ENCODE measurements at regions not wholly inside any gene's neighbourhood (a gene's known extent, or its start where the extent isn't known, plus 50 kb on each side); places are given as distances from the start of the nearest gene placed in this dataset.

- TF ChIP-seq POLR2AphosphoS5 (IDR thresholded peaks at IDR 0.05), result no peak
- no peak for TF ChIP-seq EP300 (IDR thresholded peaks at IDR 0.05; ENCODE audit: low read depth)
- Histone ChIP-seq H3K4me3 (no peak overlapping the region), H3K4me1 (peaks cover 0 to 10% (median 0%) of the 10 kb centered on the region in 4 donors), H3K27ac (peak overlapping the region; percentile 1 to 45 (median 16)), H3K36me3 (no peaks in the 10 kb centered on the region), H3K27me3 (no peaks in the 10 kb centered on the region), H3K9me3 (peaks cover 0 to 3% of the 10 kb centered on the region in 2 donors)
- in situ Hi-C loops (cut with MboI; ENCODE audit: low pct_ligation_motif_present in 1 of 4, low pct_unique_long_range_greater_than_20kb in 1 of 4, low sequenced_read_pairs in 3 of 4) (no loop called here), intact Hi-C loops (cut with DNase I; ENCODE audit: low total_unique reads) (no loop called here)
- WGBS, 2 donors (ENCODE audit: low coverage in 1 of 2), result 79 to 83% methylated on average over 4 to 12 of the region's 12 CpGs
- no peak for DNase-seq
Observed at GRCh38 chr21:39066829-39067780, 116.1 kb downstream of the PSMG1 start.

DNA sequence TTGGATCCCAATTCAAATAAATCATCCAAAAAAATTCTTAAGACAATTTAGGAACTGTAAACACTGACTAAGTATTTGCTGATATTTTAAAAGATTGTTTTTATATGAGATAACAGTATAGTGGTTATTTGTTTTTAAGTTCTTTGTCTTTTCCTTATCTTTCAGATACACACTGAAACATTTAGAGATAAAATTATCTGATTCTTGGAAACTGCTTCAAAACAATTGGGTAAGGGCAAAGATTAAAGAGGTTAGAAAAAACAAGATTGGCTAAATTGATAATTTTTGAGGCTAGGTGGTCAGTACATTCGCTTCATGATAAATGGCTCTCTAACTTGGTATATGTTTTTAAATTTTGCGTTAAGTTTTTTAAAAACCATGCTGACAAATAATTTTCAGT is 117.3 kb downstream of the PSMG1 start:
- 85 to 96% methylated on average over 2 of the region's 2 CpGs for WGBS, 2 donors (ENCODE audit: low coverage in 1 of 2)
- DNase-seq, result no peak
- H3K36me3 ChIP-seq, result no peaks in the 10 kb centered on the region
- intact Hi-C loops (cut with DNase I; ENCODE audit: low total_unique reads) (no loop called here), in situ Hi-C loops (cut with MboI; ENCODE audit: low pct_ligation_motif_present in 1 of 4, low pct_unique_long_range_greater_than_20kb in 1 of 4, low sequenced_read_pairs in 3 of 4) (no loop called here)
- peaks cover 0 to 3% of the 10 kb centered on the region in 2 donors for H3K9me3 ChIP-seq
- H3K27me3 ChIP-seq, result no peaks in the 10 kb centered on the region
- peaks cover 0 to 10% (median 0%) of the 10 kb centered on the region in 4 donors for H3K4me1 ChIP-seq
- no peak overlapping the region for H3K27ac ChIP-seq
- no peak overlapping the region for H3K4me3 ChIP-seq
- TF ChIP-seq POLR2AphosphoS5 (IDR thresholded peaks at IDR 0.05) (no peak), POLR2A (IDR thresholded peaks at IDR 0.05) (no peak)

- Histone ChIP-seq H3K27ac (no peak overlapping the region), H3K36me3 (no peaks in the 10 kb centered on the region), H3K9me3 (peaks cover 0 to 3% of the 10 kb centered on the region in 2 donors), H3K27me3 (no peaks in the 10 kb centered on the region), H3K4me3 (no peak overlapping the region), H3K4me1 (peaks cover 0 to 10% (median 0%) of the 10 kb centered on the region in 4 donors)
- TF ChIP-seq, protein P1, sequence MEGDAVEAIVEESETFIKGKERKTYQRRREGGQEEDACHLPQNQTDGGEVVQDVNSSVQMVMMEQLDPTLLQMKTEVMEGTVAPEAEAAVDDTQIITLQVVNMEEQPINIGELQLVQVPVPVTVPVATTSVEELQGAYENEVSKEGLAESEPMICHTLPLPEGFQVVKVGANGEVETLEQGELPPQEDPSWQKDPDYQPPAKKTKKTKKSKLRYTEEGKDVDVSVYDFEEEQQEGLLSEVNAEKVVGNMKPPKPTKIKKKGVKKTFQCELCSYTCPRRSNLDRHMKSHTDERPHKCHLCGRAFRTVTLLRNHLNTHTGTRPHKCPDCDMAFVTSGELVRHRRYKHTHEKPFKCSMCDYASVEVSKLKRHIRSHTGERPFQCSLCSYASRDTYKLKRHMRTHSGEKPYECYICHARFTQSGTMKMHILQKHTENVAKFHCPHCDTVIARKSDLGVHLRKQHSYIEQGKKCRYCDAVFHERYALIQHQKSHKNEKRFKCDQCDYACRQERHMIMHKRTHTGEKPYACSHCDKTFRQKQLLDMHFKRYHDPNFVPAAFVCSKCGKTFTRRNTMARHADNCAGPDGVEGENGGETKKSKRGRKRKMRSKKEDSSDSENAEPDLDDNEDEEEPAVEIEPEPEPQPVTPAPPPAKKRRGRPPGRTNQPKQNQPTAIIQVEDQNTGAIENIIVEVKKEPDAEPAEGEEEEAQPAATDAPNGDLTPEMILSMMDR (IDR thresholded peaks at IDR 0.05), result no peak
- TF ChIP-seq EP300 (IDR thresholded peaks at IDR 0.05; ENCODE audit: low read depth) (no peak), POLR2AphosphoS5 (IDR thresholded peaks at IDR 0.05) (no peak), POLR2A (IDR thresholded peaks at IDR 0.05) (no peak)
- DNase-seq, result no peak
- intact Hi-C loops (cut with DNase I; ENCODE audit: low total_unique reads) (no loop called here), in situ Hi-C loops (cut with MboI; ENCODE audit: low pct_ligation_motif_present in 1 of 4, low pct_unique_long_range_greater_than_20kb in 1 of 4, low sequenced_read_pairs in 3 of 4) (no loop called here)
- 97 to 100% methylated on average over 2 to 5 of the region's 5 CpGs for WGBS, 2 donors (ENCODE audit: low coverage in 1 of 2)
Observed at GRCh38 chr21:39064325-39065012, 118.8 kb downstream of the PSMG1 start.

DNA sequence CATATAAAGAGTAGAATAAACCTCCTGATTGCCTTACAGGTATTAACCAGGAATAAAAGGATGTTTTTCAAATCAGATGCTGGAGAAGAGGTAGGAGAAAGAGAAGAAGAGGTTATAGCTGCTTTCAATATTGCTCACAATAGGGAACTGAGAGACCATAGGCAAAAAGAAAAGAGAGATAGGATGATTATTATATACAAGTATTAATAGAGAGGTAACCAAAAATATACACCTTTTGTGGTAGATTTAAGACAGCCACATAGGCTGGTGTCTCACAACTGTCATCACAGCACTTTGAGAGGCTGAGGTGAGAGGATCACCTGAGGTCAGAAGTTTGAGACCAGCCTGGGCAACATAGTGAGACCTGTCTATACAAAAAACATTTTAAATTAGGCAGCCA is 119.7 kb downstream of the PSMG1 start:
- in situ Hi-C loops (cut with MboI; ENCODE audit: low pct_ligation_motif_present in 1 of 4, low pct_unique_long_range_greater_than_20kb in 1 of 4, low sequenced_read_pairs in 3 of 4), result no loop called here
- Histone ChIP-seq H3K27me3 (no peaks in the 10 kb centered on the region), H3K4me3 (no peak overlapping the region), H3K9me3 (peaks cover 0 to 3% of the 10 kb centered on the region in 2 donors), H3K36me3 (no peaks in the 10 kb centered on the region), H3K4me1 (peaks cover 0 to 10% (median 0%) of the 10 kb centered on the region in 4 donors), H3K27ac (no peak overlapping the region)
- no peak for DNase-seq
- intact Hi-C loops (cut with DNase I; ENCODE audit: low total_unique reads), result no loop called here
- TF ChIP-seq POLR2AphosphoS5 (IDR thresholded peaks at IDR 0.05) (no peak), EP300 (IDR thresholded peaks at IDR 0.05; ENCODE audit: low read depth) (no peak), POLR2A (IDR thresholded peaks at IDR 0.05) (no peak)
- TF ChIP-seq, protein P1 (IDR thresholded peaks at IDR 0.05), result no peak

GRCh38 chr21:39062196-39062595 is 121.1 kb downstream of the PSMG1 start:
- Histone ChIP-seq H3K9me3 (peaks cover 0 to 3% of the 10 kb centered on the region in 2 donors), H3K27ac (no peak overlapping the region), H3K36me3 (no peaks in the 10 kb centered on the region), H3K27me3 (no peaks in the 10 kb centered on the region), H3K4me1 (peaks cover 0 to 7% (median 0%) of the 10 kb centered on the region in 4 donors), H3K4me3 (no peak overlapping the region)
- 92% methylated on average over 9 of the region's 9 CpGs; no CpG with 5 or more reads in 1 of the 2 donors for WGBS, 2 donors (ENCODE audit: low coverage in 1 of 2)
- intact Hi-C loops (cut with DNase I; ENCODE audit: low total_unique reads), result no loop called here
- in situ Hi-C loops (cut with MboI; ENCODE audit: low pct_ligation_motif_present in 1 of 4, low pct_unique_long_range_greater_than_20kb in 1 of 4, low sequenced_read_pairs in 3 of 4), result no loop called here
- no peak for TF ChIP-seq EP300 (IDR thresholded peaks at IDR 0.05; ENCODE audit: low read depth)
- TF ChIP-seq, protein P1 (IDR thresholded peaks at IDR 0.05), result no peak
- TF ChIP-seq POLR2A (IDR thresholded peaks at IDR 0.05), result no peak
- TF ChIP-seq POLR2AphosphoS5 (IDR thresholded peaks at IDR 0.05), result no peak
- no peak for DNase-seq
